Trophoblast cell (in vitro differentiated cells and primary cell): ENCODE measurements at regions not wholly inside any gene's neighbourhood (a gene's known extent, or its start where the extent isn't known, plus 50 kb on each side); places are given as distances from the start of the nearest gene placed in this dataset.

Source experiments
- DNase-seq, 2 donors: peaks; one replicate each; pipeline ENCODE4 v3.0.0-alpha.2; 2016
- H2AFZ ChIP-seq: 2 replicates; pipeline ENCODE4 v1.6.1; 2013; ENCODE audit warnings: low read length, moderate library complexity, mild to moderate bottlenecking; ENCODE audit not compliant: insufficient read depth, poor library complexity
- H2AK5ac ChIP-seq: 2 replicates; pipeline ENCODE4 v1.6.1; 2013; ENCODE audit warnings: mild to moderate bottlenecking, low read length
- H2BK120ac ChIP-seq: 2 replicates; pipeline ENCODE4 v1.6.1; 2013; ENCODE audit warnings: low read length, mild to moderate bottlenecking, moderate library complexity; ENCODE audit not compliant: insufficient read depth, poor library complexity
- H2BK12ac ChIP-seq: 2 replicates; pipeline ENCODE4 v1.6.1; 2013; ENCODE audit warnings: mild to moderate bottlenecking, low read length, moderate library complexity
- H2BK5ac ChIP-seq: 2 replicates; pipeline ENCODE4 v1.6.1; 2013; ENCODE audit warnings: low read length, low read depth, moderate library complexity, mild to moderate bottlenecking; ENCODE audit not compliant: poor library complexity
- H3K14ac ChIP-seq: 2 replicates; pipeline ENCODE4 v1.6.1; 2013; ENCODE audit warnings: mild to moderate bottlenecking, low read length
- H3K18ac ChIP-seq: 2 replicates; pipeline ENCODE4 v1.6.1; 2013; ENCODE audit warnings: mild to moderate bottlenecking, low read length
- H3K23ac ChIP-seq: 2 replicates; pipeline ENCODE4 v1.6.1; 2013; ENCODE audit warnings: low read length
- H3K27ac ChIP-seq: 2 replicates; pipeline ENCODE4 v1.5.1; 2013; ENCODE audit warnings: low read depth, mild to moderate bottlenecking, inconsistent platforms, low read length, moderate library complexity
- H3K27me3 ChIP-seq: 2 replicates; pipeline ENCODE4 v1.6.1; 2013; ENCODE audit warnings: inconsistent platforms, mild to moderate bottlenecking, low read length, moderate library complexity; ENCODE audit not compliant: insufficient read depth
- H3K36me3 ChIP-seq, 2 experiments: 1 replicate in 1 of 2; 2 replicates in 1 of 2; pipeline ENCODE4 v1.6.1; 2013; ENCODE audit warnings: low read length in 2 of 2, mild to moderate bottlenecking in 2 of 2, moderate library complexity in 1 of 2; ENCODE audit not compliant: insufficient read depth in 2 of 2, control insufficient read depth in 1 of 2
- H3K4ac ChIP-seq: 2 replicates; pipeline ENCODE4 v1.6.1; 2013; ENCODE audit warnings: low read depth, mild to moderate bottlenecking, low read length, moderate library complexity
- H3K4me1 ChIP-seq, 2 experiments: 1 replicate in 1 of 2; 2 replicates in 1 of 2; pipeline ENCODE4 v1.6.1; 2013; ENCODE audit warnings: low read length in 2 of 2, mild to moderate bottlenecking in 2 of 2, moderate library complexity in 1 of 2; ENCODE audit not compliant: insufficient read depth in 2 of 2, control insufficient read depth in 1 of 2
- H3K4me2 ChIP-seq: 2 replicates; pipeline ENCODE4 v1.6.1; 2013; ENCODE audit warnings: inconsistent platforms, mild to moderate bottlenecking, low read length, moderate library complexity
- H3K4me3 ChIP-seq: 2 replicates; pipeline ENCODE4 v1.5.1; 2013; ENCODE audit warnings: mild to moderate bottlenecking, low read depth, low read length, inconsistent platforms
- H3K79me1 ChIP-seq: one replicate; pipeline ENCODE4 v1.6.1; 2013; ENCODE audit warnings: low read length
- H3K79me2 ChIP-seq: 2 replicates; pipeline ENCODE4 v1.6.1; 2013; ENCODE audit warnings: low read length, mild to moderate bottlenecking; ENCODE audit not compliant: control insufficient read depth, insufficient read depth, poor library complexity
- H3K9ac ChIP-seq: 2 replicates; pipeline ENCODE4 v1.6.1; 2013; ENCODE audit warnings: mild to moderate bottlenecking, low read length
- H3K9me3 ChIP-seq: 2 replicates; pipeline ENCODE4 v1.6.1; 2013; ENCODE audit warnings: low read depth, mild to moderate bottlenecking, control low read depth, inconsistent platforms, low read length; ENCODE audit not compliant: insufficient read depth
- H4K12ac ChIP-seq: 2 replicates; pipeline ENCODE4 v1.6.1; 2013; ENCODE audit warnings: low read depth, mild to moderate bottlenecking, low read length, moderate library complexity
- H4K8ac ChIP-seq: 2 replicates; pipeline ENCODE4 v1.6.1; 2013; ENCODE audit warnings: low read depth, mild to moderate bottlenecking, low read length, moderate library complexity
- H4K91ac ChIP-seq: one replicate; pipeline ENCODE4 v1.6.1; 2013; ENCODE audit warnings: low read depth, mild to moderate bottlenecking, low read length, moderate library complexity
- WGBS: extraction: QIAGEN DNeasy Blood & Tissue Kit; methylation state at CpG from one replicate; pipeline ENCODE4 v1.1.7; 2013; ENCODE audit warnings: missing lambda C conversion rate; ENCODE audit not compliant: insufficient read length, insufficient coverage; ENCODE audit errors: extremely low coverage; 5-methylcytosine and 5-hydroxymethylcytosine counted together

GRCh38 chr11:15730263-15730994, 615.7 kb downstream of the INSC start:
- Histone ChIP-seq H4K8ac (no peak overlapping the region), H3K18ac (no peak overlapping the region), H3K4ac (no peak overlapping the region), H3K9me3 (peaks cover 2% of the 10 kb centered on the region), H3K9ac (no peak overlapping the region), H3K27ac (no peak overlapping the region), H3K14ac (no peak overlapping the region), H2BK5ac (no peak overlapping the region), H4K91ac (no peak overlapping the region), H3K4me3 (no peak overlapping the region), H2AFZ (no peak overlapping the region), H3K27me3 (no peaks in the 10 kb centered on the region), H3K4me1 (no peaks in the 10 kb centered on the region), H3K23ac (no peak overlapping the region), H3K4me2 (no peak overlapping the region), H2AK5ac (no peak overlapping the region), H2BK12ac (no peak overlapping the region), H3K36me3 (no peaks in the 10 kb centered on the region), H4K12ac (no peak overlapping the region), H3K79me1 (no peaks in the 10 kb centered on the region), H2BK120ac (no peak overlapping the region), H3K79me2 (no peaks in the 10 kb centered on the region)
- WGBS, result no CpG with 5 or more reads among the region's 6 CpGs
- no peak for DNase-seq

GRCh38 chr11:15730995-15731385, 616.3 kb downstream of the INSC start:
- Histone ChIP-seq H3K14ac (no peak overlapping the region), H3K4me3 (no peak overlapping the region), H3K4ac (no peak overlapping the region), H3K9me3 (peaks cover 2% of the 10 kb centered on the region), H3K4me2 (no peak overlapping the region), H2AK5ac (no peak overlapping the region), H2BK120ac (no peak overlapping the region), H3K36me3 (no peaks in the 10 kb centered on the region), H4K91ac (no peak overlapping the region), H3K4me1 (no peaks in the 10 kb centered on the region), H3K79me2 (no peaks in the 10 kb centered on the region), H3K27ac (no peak overlapping the region), H2BK5ac (no peak overlapping the region), H3K23ac (no peak overlapping the region), H3K79me1 (no peaks in the 10 kb centered on the region), H4K8ac (no peak overlapping the region), H4K12ac (no peak overlapping the region), H3K18ac (no peak overlapping the region), H2BK12ac (no peak overlapping the region), H3K9ac (no peak overlapping the region), H2AFZ (no peak overlapping the region), H3K27me3 (no peaks in the 10 kb centered on the region)
- no CpG with 5 or more reads among the region's 4 CpGs for WGBS
- DNase-seq, result no peak

GRCh38 chr11:15735706-15736105, 620.6 kb downstream of the SOX6 start:
- Histone ChIP-seq H3K79me1 (no peaks in the 10 kb centered on the region), H3K14ac (no peak overlapping the region), H3K79me2 (no peaks in the 10 kb centered on the region), H3K4me3 (no peak overlapping the region), H4K91ac (no peak overlapping the region), H3K4me1 (no peaks in the 10 kb centered on the region), H3K36me3 (no peaks in the 10 kb centered on the region), H2BK120ac (no peak overlapping the region), H2AFZ (no peak overlapping the region), H3K27ac (no peak overlapping the region), H3K18ac (no peak overlapping the region), H3K4me2 (no peak overlapping the region), H3K27me3 (no peaks in the 10 kb centered on the region), H4K12ac (no peak overlapping the region), H2BK5ac (no peak overlapping the region), H3K23ac (no peak overlapping the region), H2BK12ac (no peak overlapping the region), H2AK5ac (no peak overlapping the region), H4K8ac (no peak overlapping the region), H3K9me3 (peaks cover 2% of the 10 kb centered on the region), H3K9ac (no peak overlapping the region), H3K4ac (no peak overlapping the region)
- no CpG with 5 or more reads among the region's 4 CpGs for WGBS
- DNase-seq, result no peak

- H3K36me3 ChIP-seq, result no peaks in the 10 kb centered on the region
- H4K91ac ChIP-seq, result no peak overlapping the region
- H4K8ac ChIP-seq, result no peak overlapping the region
- H2AK5ac ChIP-seq, result no peak overlapping the region
- no peak overlapping the region for H3K4me2 ChIP-seq
- H3K27ac ChIP-seq, result no peak overlapping the region
- H3K9me3 ChIP-seq, result peaks cover 2% of the 10 kb centered on the region
- no peak overlapping the region for H2BK12ac ChIP-seq
- no peak overlapping the region for H2BK5ac ChIP-seq
- DNase-seq, result no peak
- H3K23ac ChIP-seq, result no peak overlapping the region
- no peaks in the 10 kb centered on the region for H3K4me1 ChIP-seq
- no peak overlapping the region for H4K12ac ChIP-seq
- no peaks in the 10 kb centered on the region for H3K79me2 ChIP-seq
- H3K4ac ChIP-seq, result no peak overlapping the region
- H3K27me3 ChIP-seq, result no peaks in the 10 kb centered on the region
- H3K18ac ChIP-seq, result no peak overlapping the region
- H2AFZ ChIP-seq, result no peak overlapping the region
- no peaks in the 10 kb centered on the region for H3K79me1 ChIP-seq
- H3K9ac ChIP-seq, result no peak overlapping the region
- no peak overlapping the region for H3K14ac ChIP-seq
- no peak overlapping the region for H2BK120ac ChIP-seq
- H3K4me3 ChIP-seq, result no peak overlapping the region
Observed at GRCh38 chr11:15737320-15737719, 619.0 kb downstream of the SOX6 start.
